ENCODE measurements at regions not wholly inside any gene's neighbourhood (a gene's known extent, or its start where the extent isn't known, plus 50 kb on each side); places are given as distances from the start of the nearest gene placed in this dataset.

DNA sequence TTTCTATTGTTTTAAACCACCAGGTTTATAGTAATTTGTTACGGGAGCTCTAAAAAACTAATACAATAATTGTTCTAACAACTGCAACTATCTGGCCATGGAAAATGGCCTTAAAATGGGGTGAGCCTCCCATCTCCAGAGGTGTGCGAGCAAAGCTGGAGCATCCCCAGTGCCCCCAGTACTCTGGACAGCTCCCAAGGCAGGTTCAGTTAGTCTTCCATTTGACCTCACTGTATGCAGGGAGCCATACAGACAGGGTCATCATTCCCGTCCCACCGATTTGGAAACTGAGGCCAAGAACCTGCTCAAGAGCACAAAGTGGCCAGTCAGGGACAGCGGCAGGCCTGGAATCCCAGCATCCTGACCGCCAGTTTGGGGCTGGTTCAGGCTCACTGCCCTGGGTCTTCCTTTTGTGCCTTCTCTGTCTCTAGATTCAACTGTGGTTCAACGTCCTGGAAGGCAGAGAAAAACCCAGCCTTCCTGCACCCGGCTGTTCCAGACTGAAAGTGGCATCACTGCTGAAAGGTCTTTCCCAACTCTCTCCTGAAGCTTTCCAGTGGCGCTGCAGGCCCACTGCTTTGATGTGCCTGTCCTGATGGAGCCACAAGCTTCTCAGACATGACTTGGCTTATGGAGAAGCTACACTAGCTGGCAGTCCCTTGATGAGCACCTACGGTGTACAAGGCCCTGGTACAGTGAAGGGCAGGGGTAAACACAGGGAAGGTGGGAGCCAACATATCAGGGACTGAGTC, 76.6 kb upstream of the LINGO1 start:
- 87% methylated on average over 9 of the region's 10 CpGs for WGBS (ENCODE audit: insufficient coverage)
- Histone ChIP-seq H3K9ac (ENCODE audit: low read length) (no peak overlapping the region), H3K4me2 (replicated peaks; ENCODE audit: low read depth, low read length, poor library complexity, severe bottlenecking) (no peak overlapping the region), H4K20me1 (ENCODE audit: control insufficient read depth, insufficient read depth, low read length, poor library complexity, severe bottlenecking) (no peaks in the 10 kb centered on the region), H3K9me3 (ENCODE audit: control extremely low read depth in 1 of 3, control insufficient read depth in 2 of 3, insufficient read depth in 1 of 3, low read length in 2 of 3) (no peaks in the 10 kb centered on the region), H3K4me3 (ENCODE audit: control extremely low read depth in 1 of 5, extremely low read depth in 1 of 5, insufficient read depth in 1 of 5, low read depth in 2 of 5, low read length in 4 of 5) (no peak overlapping the region), H3K27me3 (replicated peaks in 1 of 4; ENCODE audit: control extremely low read depth in 1 of 4, control insufficient read depth in 3 of 4, insufficient read depth in 4 of 4, low read length in 3 of 4) (peaks cover 0 to 8% (median 0%) of the 10 kb centered on the region in 4 experiments), H3K79me2 (ENCODE audit: control insufficient read depth, insufficient read depth, low read length) (no peaks in the 10 kb centered on the region), H2AFZ (ENCODE audit: insufficient read depth, low read depth, low read length, poor library complexity, severe bottlenecking) (no peak overlapping the region), H3K4me1 (ENCODE audit: control insufficient read depth in 2 of 2, insufficient read depth in 2 of 2, low read length in 2 of 2) (no peaks in the 10 kb centered on the region), H3K27ac (ENCODE audit: low read length in 2 of 2) (no peak overlapping the region), H3K36me3 (replicated peaks in 1 of 2; ENCODE audit: control extremely low read depth in 1 of 2, control insufficient read depth in 1 of 2, extremely low read depth in 1 of 2, insufficient read depth in 2 of 2, low read length in 1 of 2) (no peaks in the 10 kb centered on the region)
- H3K4me1 Mint-ChIP-seq = no peaks in the 10 kb centered on the region
- H3K4me3 Mint-ChIP-seq = no peak overlapping the region
- peaks cover 21% of the 10 kb centered on the region for H3K27me3 Mint-ChIP-seq
- TF ChIP-seq, protein P1, sequence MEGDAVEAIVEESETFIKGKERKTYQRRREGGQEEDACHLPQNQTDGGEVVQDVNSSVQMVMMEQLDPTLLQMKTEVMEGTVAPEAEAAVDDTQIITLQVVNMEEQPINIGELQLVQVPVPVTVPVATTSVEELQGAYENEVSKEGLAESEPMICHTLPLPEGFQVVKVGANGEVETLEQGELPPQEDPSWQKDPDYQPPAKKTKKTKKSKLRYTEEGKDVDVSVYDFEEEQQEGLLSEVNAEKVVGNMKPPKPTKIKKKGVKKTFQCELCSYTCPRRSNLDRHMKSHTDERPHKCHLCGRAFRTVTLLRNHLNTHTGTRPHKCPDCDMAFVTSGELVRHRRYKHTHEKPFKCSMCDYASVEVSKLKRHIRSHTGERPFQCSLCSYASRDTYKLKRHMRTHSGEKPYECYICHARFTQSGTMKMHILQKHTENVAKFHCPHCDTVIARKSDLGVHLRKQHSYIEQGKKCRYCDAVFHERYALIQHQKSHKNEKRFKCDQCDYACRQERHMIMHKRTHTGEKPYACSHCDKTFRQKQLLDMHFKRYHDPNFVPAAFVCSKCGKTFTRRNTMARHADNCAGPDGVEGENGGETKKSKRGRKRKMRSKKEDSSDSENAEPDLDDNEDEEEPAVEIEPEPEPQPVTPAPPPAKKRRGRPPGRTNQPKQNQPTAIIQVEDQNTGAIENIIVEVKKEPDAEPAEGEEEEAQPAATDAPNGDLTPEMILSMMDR (IDR thresholded peaks at IDR 0.05) = no peak
- TF ChIP-seq EZH2 (IDR thresholded peaks at IDR 0.05; ENCODE audit: borderline replicate concordance, insufficient read depth, low read depth, low read length, poor library complexity, severe bottlenecking) = no peak
- ATAC-seq (ENCODE audit: low read depth) (no peak), DNase-seq (no peak)
- no peaks in the 10 kb centered on the region for H3K9me3 Mint-ChIP-seq (ENCODE audit: insufficient read depth)
- CTCF ChIA-PET = no interaction called here
- POLR2A ChIA-PET = no interaction called here
- intact Hi-C loops (cut with micrococcal nuclease) = no loop called here
- no peak overlapping the region for H3K27ac Mint-ChIP-seq

DNA sequence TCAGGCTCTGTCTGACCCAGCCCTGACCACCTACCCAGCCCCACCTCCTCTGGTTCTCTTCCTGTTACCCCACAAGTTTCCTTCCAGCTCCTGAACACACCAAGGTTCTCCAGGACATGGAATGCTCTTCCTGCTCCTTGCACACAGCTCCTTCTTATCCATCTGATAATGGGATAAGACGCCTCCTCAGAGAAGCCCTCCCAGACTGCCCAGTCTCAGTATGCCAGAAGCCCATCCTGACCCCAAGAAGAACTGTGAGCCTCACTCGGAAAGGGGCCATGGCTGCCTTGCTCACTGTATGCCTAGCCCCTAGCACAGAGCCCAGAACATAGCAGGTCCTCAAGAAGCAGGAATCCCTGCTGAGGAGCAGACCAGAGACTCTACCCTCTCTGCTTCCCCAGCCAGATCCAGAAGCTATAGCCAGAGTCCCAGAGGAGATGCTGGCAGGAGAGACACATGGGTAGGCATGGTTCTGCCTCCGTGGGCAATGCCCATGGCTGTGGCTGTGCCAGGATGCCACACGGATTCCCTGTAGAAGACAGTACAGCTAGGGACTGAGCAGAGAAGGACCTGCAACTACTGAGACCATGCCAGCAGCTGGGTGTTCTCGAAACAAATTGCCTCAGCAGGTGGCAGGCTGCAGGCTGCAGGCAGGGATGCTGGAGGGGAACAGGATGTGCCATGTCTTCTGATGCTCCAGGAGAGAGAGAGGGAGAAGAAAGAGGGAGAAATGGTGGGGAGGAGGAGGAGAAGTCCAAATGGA, 74.0 kb upstream of the LINGO1 start:
- ChIA-PET CTCF (no interaction called here), POLR2A (no interaction called here)
- Histone ChIP-seq H3K79me2 (ENCODE audit: control insufficient read depth, insufficient read depth, low read length) (no peaks in the 10 kb centered on the region), H3K4me1 (ENCODE audit: control insufficient read depth in 2 of 2, insufficient read depth in 2 of 2, low read length in 2 of 2) (no peaks in the 10 kb centered on the region), H4K20me1 (ENCODE audit: control insufficient read depth, insufficient read depth, low read length, poor library complexity, severe bottlenecking) (no peaks in the 10 kb centered on the region), H2AFZ (ENCODE audit: insufficient read depth, low read depth, low read length, poor library complexity, severe bottlenecking) (no peak overlapping the region), H3K27ac (ENCODE audit: low read length in 2 of 2) (no peak overlapping the region), H3K36me3 (replicated peaks in 1 of 2; ENCODE audit: control extremely low read depth in 1 of 2, control insufficient read depth in 1 of 2, extremely low read depth in 1 of 2, insufficient read depth in 2 of 2, low read length in 1 of 2) (no peaks in the 10 kb centered on the region), H3K4me3 (ENCODE audit: control extremely low read depth in 1 of 5, extremely low read depth in 1 of 5, insufficient read depth in 1 of 5, low read depth in 2 of 5, low read length in 4 of 5) (no peak overlapping the region), H3K27me3 (replicated peaks in 1 of 4; ENCODE audit: control extremely low read depth in 1 of 4, control insufficient read depth in 3 of 4, insufficient read depth in 4 of 4, low read length in 3 of 4) (peaks cover 0 to 5% (median 0%) of the 10 kb centered on the region in 4 experiments), H3K9ac (ENCODE audit: low read length) (no peak overlapping the region), H3K9me3 (ENCODE audit: control extremely low read depth in 1 of 3, control insufficient read depth in 2 of 3, insufficient read depth in 1 of 3, low read length in 2 of 3) (no peaks in the 10 kb centered on the region), H3K4me2 (replicated peaks; ENCODE audit: low read depth, low read length, poor library complexity, severe bottlenecking) (no peak overlapping the region)
- DNase-seq (no peak), ATAC-seq (ENCODE audit: low read depth) (no peak)
- H3K27ac Mint-ChIP-seq = no peak overlapping the region
- no peaks in the 10 kb centered on the region for H3K4me1 Mint-ChIP-seq
- intact Hi-C loops (cut with micrococcal nuclease) = no loop called here
- H3K4me3 Mint-ChIP-seq = no peak overlapping the region
- no peaks in the 10 kb centered on the region for H3K9me3 Mint-ChIP-seq (ENCODE audit: insufficient read depth)
- H3K27me3 Mint-ChIP-seq = peaks cover 19% of the 10 kb centered on the region
- 71% methylated on average over 5 of the region's 5 CpGs for WGBS (ENCODE audit: insufficient coverage)
- TF ChIP-seq, protein P1 (IDR thresholded peaks at IDR 0.05) = no peak
- TF ChIP-seq EZH2 (IDR thresholded peaks at IDR 0.05; ENCODE audit: borderline replicate concordance, insufficient read depth, low read depth, low read length, poor library complexity, severe bottlenecking) = no peak

All from B cell (primary cell).